ENCODE measurements at regions not wholly inside any gene's neighbourhood (a gene's known extent, or its start where the extent isn't known, plus 50 kb on each side); places are given as distances from the start of the nearest gene placed in this dataset.

- TF ChIP-seq CTCF (IDR thresholded peaks at IDR 0.05) (no peak), POLR2A (IDR thresholded peaks at IDR 0.05) (no peak)
These were observed 591.2 kb downstream of the ZNF674 start for GRCh38 chrX:45954026-45954425.
